ENCODE measurements at regions not wholly inside any gene's neighbourhood (a gene's known extent, or its start where the extent isn't known, plus 50 kb on each side); places are given as distances from the start of the nearest gene placed in this dataset.

- TF ChIP-seq, protein P1, sequence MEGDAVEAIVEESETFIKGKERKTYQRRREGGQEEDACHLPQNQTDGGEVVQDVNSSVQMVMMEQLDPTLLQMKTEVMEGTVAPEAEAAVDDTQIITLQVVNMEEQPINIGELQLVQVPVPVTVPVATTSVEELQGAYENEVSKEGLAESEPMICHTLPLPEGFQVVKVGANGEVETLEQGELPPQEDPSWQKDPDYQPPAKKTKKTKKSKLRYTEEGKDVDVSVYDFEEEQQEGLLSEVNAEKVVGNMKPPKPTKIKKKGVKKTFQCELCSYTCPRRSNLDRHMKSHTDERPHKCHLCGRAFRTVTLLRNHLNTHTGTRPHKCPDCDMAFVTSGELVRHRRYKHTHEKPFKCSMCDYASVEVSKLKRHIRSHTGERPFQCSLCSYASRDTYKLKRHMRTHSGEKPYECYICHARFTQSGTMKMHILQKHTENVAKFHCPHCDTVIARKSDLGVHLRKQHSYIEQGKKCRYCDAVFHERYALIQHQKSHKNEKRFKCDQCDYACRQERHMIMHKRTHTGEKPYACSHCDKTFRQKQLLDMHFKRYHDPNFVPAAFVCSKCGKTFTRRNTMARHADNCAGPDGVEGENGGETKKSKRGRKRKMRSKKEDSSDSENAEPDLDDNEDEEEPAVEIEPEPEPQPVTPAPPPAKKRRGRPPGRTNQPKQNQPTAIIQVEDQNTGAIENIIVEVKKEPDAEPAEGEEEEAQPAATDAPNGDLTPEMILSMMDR (IDR thresholded peaks at IDR 0.05; ENCODE audit: low read depth, low read length): no peak
- no peaks in the 10 kb centered on the region for H3K27me3 ChIP-seq
- H3K4me1 ChIP-seq: no peaks in the 10 kb centered on the region
- no peak for DNase-seq
- no peak overlapping the region for H3K4me3 ChIP-seq (ENCODE audit: low read depth, low read length)
- no peaks in the 10 kb centered on the region for H3K9me3 ChIP-seq
- no peaks in the 10 kb centered on the region for H3K36me3 ChIP-seq
Measured at GRCh38 chr3:16720367-16720940, 115.2 kb upstream of the DAZL start.

DNA sequence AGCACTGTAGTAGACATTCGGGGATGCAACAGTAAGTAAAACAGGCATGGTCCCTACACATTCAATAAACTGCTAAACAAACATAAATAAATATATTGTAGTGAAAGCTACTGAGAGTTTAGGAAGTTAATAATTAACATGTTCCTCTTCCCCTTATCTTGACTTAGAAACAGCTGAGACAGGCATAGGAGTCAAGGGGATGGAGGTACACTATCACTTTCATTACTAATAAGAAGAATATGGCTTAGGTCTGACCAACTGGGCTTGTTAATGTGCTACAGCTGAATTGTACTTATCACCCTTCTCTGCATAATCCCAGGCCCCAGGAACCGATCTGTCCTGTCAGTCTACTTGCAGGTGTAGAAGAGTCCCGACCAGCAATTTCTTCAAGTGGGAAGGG, 116.3 kb upstream of the DAZL start:
- Histone ChIP-seq H3K36me3 (no peaks in the 10 kb centered on the region), H3K27me3 (no peaks in the 10 kb centered on the region), H3K4me3 (ENCODE audit: low read depth, low read length) (no peak overlapping the region), H3K4me1 (no peaks in the 10 kb centered on the region), H3K9me3 (no peaks in the 10 kb centered on the region)
- TF ChIP-seq, protein P1 (IDR thresholded peaks at IDR 0.05; ENCODE audit: low read depth, low read length): no peak
- no peak for DNase-seq

- Histone ChIP-seq H3K36me3 (no peaks in the 10 kb centered on the region), H3K27me3 (no peaks in the 10 kb centered on the region), H3K4me1 (no peaks in the 10 kb centered on the region), H3K4me3 (ENCODE audit: low read depth, low read length) (no peak overlapping the region), H3K9me3 (no peaks in the 10 kb centered on the region)
- no peak for DNase-seq
- TF ChIP-seq, protein P1 (IDR thresholded peaks at IDR 0.05; ENCODE audit: low read depth, low read length): no peak
Measured at GRCh38 chr3:16723978-16724377, 118.8 kb upstream of the DAZL start.

- TF ChIP-seq, protein P1 (IDR thresholded peaks at IDR 0.05; ENCODE audit: low read depth, low read length): no peak
- H3K4me3 ChIP-seq (ENCODE audit: low read depth, low read length): no peak overlapping the region
- no peak for DNase-seq
- H3K27me3 ChIP-seq: no peaks in the 10 kb centered on the region
- H3K36me3 ChIP-seq: no peaks in the 10 kb centered on the region
- no peaks in the 10 kb centered on the region for H3K4me1 ChIP-seq
- no peaks in the 10 kb centered on the region for H3K9me3 ChIP-seq
Measured at GRCh38 chr3:16724487-16724886, 119.3 kb upstream of the DAZL start.

- H3K4me3 ChIP-seq (ENCODE audit: low read depth, low read length): no peak overlapping the region
- H3K36me3 ChIP-seq: no peaks in the 10 kb centered on the region
- TF ChIP-seq, protein P1 (IDR thresholded peaks at IDR 0.05; ENCODE audit: low read depth, low read length): no peak
- no peak for DNase-seq
- H3K4me1 ChIP-seq: no peaks in the 10 kb centered on the region
- no peaks in the 10 kb centered on the region for H3K9me3 ChIP-seq
- no peaks in the 10 kb centered on the region for H3K27me3 ChIP-seq
Measured at GRCh38 chr3:16725972-16726371, 120.7 kb upstream of the DAZL start.

GRCh38 chr3:16728770-16729745, 123.8 kb upstream of the DAZL start:
- no peak for DNase-seq

More at GRCh38 chr3:16728770-16729745, 123.8 kb upstream of the DAZL start:
- Histone ChIP-seq H3K9me3 (no peaks in the 10 kb centered on the region), H3K36me3 (no peaks in the 10 kb centered on the region), H3K4me1 (no peaks in the 10 kb centered on the region), H3K27me3 (no peaks in the 10 kb centered on the region), H3K4me3 (ENCODE audit: low read depth, low read length) (no peak overlapping the region)
- TF ChIP-seq, protein P1 (IDR thresholded peaks at IDR 0.05; ENCODE audit: low read depth, low read length): no peak

All from BE2C (cell line).